ENCODE measurements at regions not wholly inside any gene's neighbourhood (a gene's known extent, or its start where the extent isn't known, plus 50 kb on each side); places are given as distances from the start of the nearest gene placed in this dataset.

- DNase-seq: no peak
Observed at GRCh38 chr2:43083710-43084698, 142.4 kb downstream of the ZFP36L2 start.

- DNase-seq: no peak
Observed at GRCh38 chr2:43082903-43083677, 143.3 kb downstream of the ZFP36L2 start.

GRCh38 chr2:43082111-43082894 lies 144.1 kb downstream of the ZFP36L2 start:
- DNase-seq: no peak

GRCh38 chr2:43081131-43081765 lies 145.2 kb downstream of the ZFP36L2 start:
- DNase-seq: no peak

- no peak for DNase-seq
Observed at GRCh38 chr2:43080571-43081021, 145.8 kb downstream of the ZFP36L2 start.

GRCh38 chr2:43078781-43079755 lies 147.3 kb downstream of the ZFP36L2 start:
- no peak for DNase-seq

- no peak for DNase-seq
Observed at GRCh38 chr2:43078301-43078700, 148.1 kb downstream of the ZFP36L2 start.

- no peak for DNase-seq
Observed at GRCh38 chr2:43077876-43078275, 148.5 kb downstream of the ZFP36L2 start.

- DNase-seq: no peak
Observed at GRCh38 chr2:43076676-43077075, 149.7 kb downstream of the ZFP36L2 start.

GRCh38 chr2:43075811-43076585 lies 150.4 kb downstream of the ZFP36L2 start:
- DNase-seq: no peak

- no peak for DNase-seq
Observed at GRCh38 chr2:43075054-43075593, 151.3 kb downstream of the ZFP36L2 start.

GRCh38 chr2:43074592-43075053 lies 151.8 kb downstream of the ZFP36L2 start:
- no peak for DNase-seq

GRCh38 chr2:43074052-43074451 lies 152.4 kb downstream of the ZFP36L2 start:
- no peak for DNase-seq

GRCh38 chr2:43073401-43073825 lies 153.0 kb downstream of the ZFP36L2 start:
- DNase-seq: no peak

GRCh38 chr2:43071599-43072550 lies 154.5 kb downstream of the ZFP36L2 start:
- no peak for DNase-seq

GRCh38 chr2:43070676-43071502 lies 155.5 kb downstream of the ZFP36L2 start:
- DNase-seq: no peak

GRCh38 chr2:43070030-43070429 lies 156.4 kb downstream of the ZFP36L2 start:
- no peak for DNase-seq

All from SIG-M5 (cell line).